Prostate gland (tissue), 2 donors: ENCODE measurements at regions not wholly inside any gene's neighbourhood (a gene's known extent, or its start where the extent isn't known, plus 50 kb on each side); places are given as distances from the start of the nearest gene placed in this dataset.

Source experiments
- DNase-seq: peaks from one replicate; pipeline ENCODE4 v3.0.0-alpha.2; 2019; ENCODE audit warnings: low spot score
- H3K27ac ChIP-seq, 2 donors: fragments of 200-600 bp; sonication (generic); 2 replicates each; pipeline ENCODE4 v1.5.1; 2017 to 2019
- H3K27me3 ChIP-seq: fragments of 200-600 bp; sonication (generic); replicated peaks from 2 replicates; pipeline ENCODE4 v1.5.1; 2019; ENCODE audit not compliant: insufficient read depth
- H3K36me3 ChIP-seq, 2 donors: fragments of 200-600 bp; sonication (generic); 1 replicate in 1 of 2; 2 replicates in 1 of 2; pipeline versions ENCODE4 v1.5.1 to v1.8.1; 2017 to 2019
- H3K4me1 ChIP-seq: fragments of 200-600 bp; sonication (generic); replicated peaks from 2 replicates; pipeline ENCODE4 v1.5.1; 2019
- H3K4me3 ChIP-seq, 2 donors: fragments of 200-600 bp; sonication (generic); 2 replicates each; pipeline ENCODE4 v1.5.1; 2017 to 2019
- H3K9me3 ChIP-seq: fragments of 200-600 bp; sonication (generic); 2 replicates; pipeline ENCODE4 v1.5.1; 2017
- CTCF ChIP-seq, 4 experiments: fragments of 200-600 bp in 2 of 4; fragments of 450-650 bp in 2 of 4; sonication (generic) in 2 of 4; IDR thresholded peaks; 1 replicate in 3 of 4; 2 replicates in 1 of 4; pipeline ENCODE4 v1.5.1; 2016 to 2019; ENCODE audit warnings: antibody characterized with exemption in 4 of 4, mild to moderate bottlenecking in 2 of 4, moderate library complexity in 2 of 4
- POLR2A ChIP-seq: fragments of 450-650 bp; IDR thresholded peaks from one replicate; pipeline ENCODE4 v1.6.1; 2016; ENCODE audit warnings: antibody characterized with exemption, mild to moderate bottlenecking
- POLR2AphosphoS5 ChIP-seq: sonication (generic); formaldehyde crosslinking; IDR thresholded peaks from one replicate; pipeline ENCODE4 v1.6.1; 2017; ENCODE audit warnings: antibody characterized with exemption
- WGBS: methylation state at CpG from one replicate; pipeline ENCODE4 v1.1.5; 2018; 5-methylcytosine and 5-hydroxymethylcytosine counted together
- intact Hi-C: fragments of 100-400 bp; cut with DNase I; formaldehyde crosslinking; loops from one replicate; pipeline ENCODE4 v1.14.2; 2022

GRCh38 chrX:39050427-39050826, 249.2 kb downstream of the MID1IP1 start:
- Histone ChIP-seq H3K4me3 (no peak overlapping the region), H3K36me3 (no peaks in the 10 kb centered on the region), H3K27me3 (no peaks in the 10 kb centered on the region), H3K9me3 (no peaks in the 10 kb centered on the region), H3K27ac (no peak overlapping the region), H3K4me1 (no peaks in the 10 kb centered on the region)
- 46% methylated on average over 4 of the region's 4 CpGs for WGBS
- intact Hi-C loops, result no loop called here
- no peak for TF ChIP-seq CTCF (IDR thresholded peaks at IDR 0.05)
- TF ChIP-seq POLR2AphosphoS5, result no peak
- no peak for TF ChIP-seq POLR2A
- peak; percentile 46 for DNase-seq

GRCh38 chrX:39052751-39053150, 251.5 kb downstream of the MID1IP1 start:
- DNase-seq, result no peak
- TF ChIP-seq POLR2AphosphoS5, result no peak
- TF ChIP-seq POLR2A, result no peak
- no peak for TF ChIP-seq CTCF (IDR thresholded peaks at IDR 0.05)
- H3K36me3 ChIP-seq, result no peaks in the 10 kb centered on the region
- intact Hi-C loops, result no loop called here
- no peaks in the 10 kb centered on the region for H3K27me3 ChIP-seq
- H3K4me3 ChIP-seq, result no peak overlapping the region
- H3K9me3 ChIP-seq, result no peaks in the 10 kb centered on the region
- WGBS, result 91% methylated on average over 2 of the region's 2 CpGs
- no peak overlapping the region for H3K27ac ChIP-seq
- H3K4me1 ChIP-seq, result no peaks in the 10 kb centered on the region

GRCh38 chrX:39058724-39059123, 257.5 kb downstream of the MID1IP1 start:
- H3K27me3 ChIP-seq, result no peaks in the 10 kb centered on the region
- no peak overlapping the region for H3K27ac ChIP-seq
- DNase-seq, result no peak
- H3K4me1 ChIP-seq, result no peaks in the 10 kb centered on the region
- no peaks in the 10 kb centered on the region for H3K9me3 ChIP-seq
- TF ChIP-seq POLR2AphosphoS5 (no peak), POLR2A (no peak), CTCF (IDR thresholded peaks at IDR 0.05) (no peak)
- 90% methylated on average over 3 of the region's 3 CpGs for WGBS
- no peak overlapping the region for H3K4me3 ChIP-seq
- no peaks in the 10 kb centered on the region for H3K36me3 ChIP-seq
- intact Hi-C loops, result no loop called here

GRCh38 chrX:39059866-39060265, 258.6 kb downstream of the MID1IP1 start:
- intact Hi-C loops, result no loop called here
- no peaks in the 10 kb centered on the region for H3K27me3 ChIP-seq
- no peaks in the 10 kb centered on the region for H3K4me1 ChIP-seq
- no peak overlapping the region for H3K4me3 ChIP-seq
- no peak for DNase-seq
- H3K27ac ChIP-seq, result no peak overlapping the region
- no peak for TF ChIP-seq POLR2AphosphoS5
- no peak for TF ChIP-seq CTCF (IDR thresholded peaks at IDR 0.05)
- no peak for TF ChIP-seq POLR2A
- H3K36me3 ChIP-seq, result no peaks in the 10 kb centered on the region
- H3K9me3 ChIP-seq, result no peaks in the 10 kb centered on the region

- no peaks in the 10 kb centered on the region for H3K36me3 ChIP-seq
- peak; percentile 43 for TF ChIP-seq POLR2AphosphoS5
- TF ChIP-seq POLR2A, result no peak
- WGBS, result 56% methylated on average over 4 of the region's 4 CpGs
- no peaks in the 10 kb centered on the region for H3K4me1 ChIP-seq
- no peak overlapping the region for H3K4me3 ChIP-seq
- peak; percentile 59 for DNase-seq
- H3K27ac ChIP-seq, result no peak overlapping the region
- H3K9me3 ChIP-seq, result no peaks in the 10 kb centered on the region
- intact Hi-C loops, result no loop called here
- no peaks in the 10 kb centered on the region for H3K27me3 ChIP-seq
Observed at GRCh38 chrX:39063037-39063436, 261.8 kb downstream of the MID1IP1 start.
